Left colon (tissue), 2 donors: ENCODE measurements at regions not wholly inside any gene's neighbourhood (a gene's known extent, or its start where the extent isn't known, plus 50 kb on each side); places are given as distances from the start of the nearest gene placed in this dataset.
"Not testable (repeated sequence)": the region's sequence is repeated elsewhere in the genome, so short reads cannot be mapped to it uniquely, and the experiment has no call there.

Source experiments
- ATAC-seq: fragments of 200-7000 bp; cut with Tn5 transposase; one replicate; pipeline ENCODE4 v1.9.1; 2020; ENCODE audit warnings: mild to moderate bottlenecking, moderate library complexity
- DNase-seq, 2 donors: peaks; one replicate each; pipeline ENCODE4 v3.0.0-alpha.2; 2020
- intact Hi-C, 2 donors: fragments of 100-400 bp; cut with DNase I in 1 of 2; cut with micrococcal nuclease in 1 of 2; formaldehyde crosslinking; loops; one replicate each; pipeline versions ENCODE4 v1.11.2 to v1.14.0; 2022; cut with DNase I, micrococcal nuclease
- donor health status: DM: no; HTN: no; CAD: no.
- donor health status: DM: yes; HTN: yes; CAD: no.

GRCh38 chr15:19973718-19974117 lies 567.9 kb downstream of the GOLGA6L6 start:
- DNase-seq (no peak), ATAC-seq (no peak)
- intact Hi-C loops, result no loop called here

DNA sequence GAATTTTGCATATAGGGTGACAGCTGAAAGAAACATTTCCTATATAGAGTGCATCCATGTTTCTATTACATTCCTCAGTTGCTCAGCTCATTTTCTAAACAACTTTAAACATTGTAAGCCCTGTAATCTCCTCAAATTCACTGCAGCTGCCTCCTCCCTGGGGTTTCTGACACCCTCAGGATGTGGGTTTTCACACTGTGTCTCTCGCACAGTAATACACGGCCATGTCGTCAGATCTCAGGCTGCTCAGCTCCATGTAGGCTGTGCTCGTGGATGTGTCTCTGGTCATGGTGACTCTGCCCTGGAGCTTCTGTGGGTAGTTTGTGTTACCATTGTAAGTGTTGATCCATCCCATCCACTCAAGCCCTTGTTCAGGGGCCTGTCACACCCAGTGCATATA lies 569.0 kb downstream of the GOLGA6L6 start:
- intact Hi-C loops, ATAC-seq, DNase-seq: not testable (repeated sequence)

DNA sequence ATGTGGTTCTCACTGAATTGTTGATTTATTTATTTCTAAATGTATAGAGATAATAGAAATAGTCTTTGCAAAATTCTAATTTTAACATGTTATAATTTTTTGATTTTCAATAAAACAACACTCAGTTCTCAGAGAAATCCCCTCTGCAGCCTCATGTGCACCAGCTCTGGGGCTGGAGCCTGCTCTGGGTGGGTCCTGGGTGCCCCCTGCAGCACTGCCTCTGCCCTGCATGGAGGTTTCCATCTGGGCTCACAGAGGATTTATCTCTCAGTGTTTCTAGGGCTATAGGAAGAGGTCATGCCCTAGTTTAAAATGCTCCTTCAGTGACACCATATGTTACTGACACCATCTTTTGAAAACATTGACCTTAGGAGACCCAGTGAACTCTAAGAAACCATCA lies 576.0 kb downstream of the GOLGA6L6 start:
- ATAC-seq, intact Hi-C loops: not testable (repeated sequence)

GRCh38 chr15:19964480-19964879 lies 577.1 kb downstream of the GOLGA6L6 start:
- DNase-seq, intact Hi-C loops, ATAC-seq: not testable (repeated sequence)

More for the DNA sequence above, 576.0 kb downstream of the GOLGA6L6 start:
- not testable (repeated sequence) for DNase-seq

- DNase-seq (no peak), ATAC-seq (no peak)
- intact Hi-C loops, result no loop called here
These were observed 585.3 kb downstream of the GOLGA6L6 start for GRCh38 chr15:19956124-19956796.

GRCh38 chr15:19944261-19944888 lies 597.2 kb downstream of the GOLGA6L6 start:
- intact Hi-C loops, result no loop called here
- ATAC-seq (no peak), DNase-seq (no peak)

GRCh38 chr15:19943515-19943914 lies 598.1 kb downstream of the GOLGA6L6 start:
- intact Hi-C loops, result no loop called here
- no peak for DNase-seq
- no peak for ATAC-seq

DNA sequence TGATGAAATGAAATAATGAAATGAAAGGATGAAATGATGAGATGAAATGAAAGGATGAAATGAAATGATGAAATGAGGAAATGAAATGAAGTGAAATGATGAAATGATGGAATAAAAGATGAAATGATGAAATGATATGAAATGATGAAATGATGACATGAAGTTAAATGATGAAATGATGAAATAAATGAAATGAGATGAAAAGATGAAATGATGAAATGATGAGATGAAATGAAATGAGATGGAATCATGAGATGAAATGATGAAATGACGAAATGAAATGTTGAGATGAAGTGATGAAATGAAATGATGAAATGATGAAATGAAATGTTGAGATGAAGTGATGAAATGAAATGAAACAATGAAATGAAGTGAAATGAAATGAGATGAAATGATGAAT lies 638.3 kb downstream of the GOLGA6L6 start:
- ATAC-seq, intact Hi-C loops, DNase-seq: not testable (repeated sequence)

GRCh38 chr15:19902388-19902787 lies 639.2 kb downstream of the GOLGA6L6 start:
- DNase-seq, ATAC-seq, intact Hi-C loops: not testable (repeated sequence)

DNA sequence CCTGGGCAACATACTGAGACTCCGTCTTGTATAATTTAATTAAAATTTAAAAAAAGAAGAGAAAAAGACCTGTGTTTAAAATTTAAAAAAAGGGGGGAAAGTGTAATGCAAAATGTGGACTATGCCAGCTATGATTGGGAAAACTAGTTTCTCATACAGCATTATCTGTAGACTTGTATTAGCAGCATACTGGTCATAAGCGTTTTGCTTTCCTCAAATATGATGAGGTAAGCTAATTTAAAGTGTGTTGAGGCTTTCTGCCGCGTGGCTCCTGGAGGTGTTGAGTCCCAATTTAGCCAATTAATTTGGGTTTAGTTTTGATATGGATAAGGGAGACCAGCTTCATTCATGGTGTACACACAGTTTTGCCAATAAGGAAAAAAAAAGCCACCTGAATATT lies 640.2 kb downstream of the GOLGA6L6 start:
- ATAC-seq, DNase-seq, intact Hi-C loops: not testable (repeated sequence)

DNA sequence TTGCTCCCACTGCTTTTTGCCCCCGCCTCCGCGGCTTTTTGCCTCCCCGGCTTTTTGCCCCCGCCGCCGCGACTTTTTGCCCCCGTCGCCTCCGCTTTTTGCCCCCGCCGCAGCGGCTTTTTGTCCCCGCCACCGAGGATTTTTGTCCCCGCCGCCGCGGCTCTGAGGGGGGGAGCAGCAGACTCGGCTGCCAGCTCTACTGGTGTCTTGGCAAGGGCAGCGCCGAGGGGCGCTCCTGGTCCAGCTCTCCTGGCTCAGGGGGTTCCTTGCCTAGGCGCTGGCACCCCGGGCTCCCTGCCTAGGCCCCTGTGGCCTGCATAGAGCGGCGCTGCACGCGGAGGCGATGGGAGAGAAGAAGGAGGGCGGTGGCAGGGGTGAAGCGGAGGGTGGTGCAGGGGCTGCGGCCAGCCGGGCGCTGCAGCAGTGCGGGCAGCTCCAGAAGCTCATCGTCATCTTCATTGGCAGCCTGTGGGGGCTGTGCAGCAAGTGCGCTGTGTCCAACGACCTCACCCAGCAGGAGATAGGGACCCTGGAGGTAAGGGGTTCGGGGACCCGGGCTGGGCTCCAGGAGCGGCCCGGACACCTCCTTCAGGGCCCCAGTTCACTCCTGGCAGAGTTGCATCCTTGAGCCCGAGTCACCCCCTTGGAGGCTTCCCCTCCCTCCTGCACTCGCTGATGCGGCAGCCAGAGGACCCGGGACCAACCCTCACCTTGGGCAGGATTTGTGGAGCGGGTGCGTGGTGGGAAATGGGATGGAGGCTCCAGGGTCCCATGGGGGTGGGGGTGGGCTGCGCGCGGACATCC lies 642.4 kb downstream of the GOLGA6L6 start:
- no peak for ATAC-seq
- intact Hi-C loops, result no loop called here
- DNase-seq, result no peak

- intact Hi-C loops, DNase-seq, ATAC-seq: not testable (repeated sequence)
These were observed 652.8 kb downstream of the GOLGA6L6 start for GRCh38 chr15:19888811-19889210.

GRCh38 chr15:19844061-19844460 lies 697.5 kb downstream of the GOLGA6L6 start:
- DNase-seq, ATAC-seq, intact Hi-C loops: not testable (repeated sequence)
